GM19023 (cell line): ENCODE measurements at regions not wholly inside any gene's neighbourhood (a gene's known extent, or its start where the extent isn't known, plus 50 kb on each side); places are given as distances from the start of the nearest gene placed in this dataset.

Source experiments
- ATAC-seq: cut with Tn5 transposase; IDR thresholded peaks from one replicate; pipeline ENCODE4 v1.9.1; 2021; ENCODE audit warnings: mild to moderate bottlenecking, moderate library complexity; ENCODE audit not compliant: unreplicated experiment

GRCh38 chr5:81914696-81915095, 57.1 kb upstream of the ATG10 start:
- no peak for ATAC-seq

GRCh38 chr5:81912933-81913332, 58.9 kb upstream of the ATG10 start:
- ATAC-seq, result no peak

GRCh38 chr5:81909677-81910076, 62.1 kb upstream of the ATG10 start:
- peak; percentile 40 for ATAC-seq

DNA sequence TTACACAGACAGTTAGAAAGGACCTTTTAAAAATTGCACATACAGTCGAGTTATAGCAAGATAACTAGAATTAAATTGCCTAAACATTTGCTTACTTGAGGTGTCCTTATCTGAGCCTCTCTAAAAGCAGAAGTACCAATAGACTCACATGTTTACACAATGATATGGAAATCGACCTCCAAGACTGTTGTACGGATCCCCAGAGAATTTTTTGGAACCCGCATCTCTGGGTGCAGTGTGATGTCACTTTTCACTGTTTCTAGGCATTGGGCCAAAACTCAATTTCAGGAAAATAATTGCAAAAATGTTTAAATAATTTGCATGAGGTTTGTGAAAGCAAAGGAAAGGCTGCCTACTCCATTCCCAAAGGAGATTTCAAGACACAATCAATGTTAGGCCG, 63.1 kb upstream of the ATG10 start:
- no peak for ATAC-seq

- ATAC-seq, result no peak
Measured at GRCh38 chr5:81908044-81908443, 63.8 kb upstream of the ATG10 start.

DNA sequence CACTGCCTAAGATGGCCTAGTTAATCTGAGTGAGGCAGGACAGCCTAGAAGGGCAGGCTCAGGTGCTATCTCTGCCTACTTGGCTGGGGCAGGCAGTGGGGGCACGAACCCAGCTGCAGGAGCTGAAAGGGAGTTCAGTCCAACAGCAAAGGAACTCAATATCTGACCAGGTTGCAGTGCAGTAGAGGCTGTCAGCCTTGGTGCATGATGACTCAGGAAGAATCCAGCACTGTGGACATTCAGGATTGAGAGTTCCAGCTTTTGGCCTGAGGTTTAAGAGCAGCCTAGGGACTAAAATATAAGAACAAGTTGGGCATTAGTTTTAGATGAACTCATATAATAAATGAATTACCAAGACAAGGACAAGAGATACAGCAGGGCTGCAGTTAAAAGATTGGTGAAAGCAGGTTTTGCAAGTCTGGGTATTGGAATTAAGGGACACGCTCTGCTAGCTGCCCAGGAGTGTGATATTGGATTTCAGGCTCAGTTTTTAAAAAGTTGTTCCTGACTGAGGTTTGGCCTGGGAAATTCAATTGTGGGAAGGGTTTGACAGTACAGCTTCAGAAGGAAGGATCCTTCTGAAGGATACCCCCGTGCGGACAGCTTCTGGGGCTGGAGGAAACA, 64.7 kb upstream of the ATG10 start:
- ATAC-seq, result no peak

GRCh38 chr5:81906086-81906485, 65.7 kb upstream of the ATG10 start:
- no peak for ATAC-seq

GRCh38 chr5:81904861-81905260, 67.0 kb upstream of the ATG10 start:
- ATAC-seq, result no peak

GRCh38 chr5:81904166-81904565, 67.7 kb upstream of the ATG10 start:
- no peak for ATAC-seq

DNA sequence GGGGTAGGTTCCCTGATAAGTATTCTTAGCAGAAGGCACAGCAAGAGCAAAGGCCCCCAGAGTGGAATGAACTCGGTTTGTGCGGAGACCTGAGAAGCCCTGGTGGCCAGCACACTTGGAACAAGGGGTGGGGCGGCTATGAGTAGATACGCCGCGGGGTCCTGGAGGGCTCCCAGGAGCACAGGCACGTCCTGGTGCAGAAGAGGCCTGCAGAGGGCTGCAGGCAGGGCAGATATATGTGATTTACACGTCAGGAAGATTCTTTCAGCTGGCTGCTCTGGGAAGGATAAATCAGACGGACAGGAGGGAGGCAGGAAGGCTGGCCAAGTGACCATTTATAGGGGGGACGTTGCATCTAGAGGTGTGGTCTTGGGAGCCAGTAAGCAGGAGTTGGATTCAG, 70.2 kb upstream of the ATG10 start:
- ATAC-seq, result no peak

GRCh38 chr5:81899123-81899522, 72.7 kb upstream of the ATG10 start:
- no peak for ATAC-seq

GRCh38 chr5:81898403-81898802, 73.4 kb upstream of the ATG10 start:
- no peak for ATAC-seq

DNA sequence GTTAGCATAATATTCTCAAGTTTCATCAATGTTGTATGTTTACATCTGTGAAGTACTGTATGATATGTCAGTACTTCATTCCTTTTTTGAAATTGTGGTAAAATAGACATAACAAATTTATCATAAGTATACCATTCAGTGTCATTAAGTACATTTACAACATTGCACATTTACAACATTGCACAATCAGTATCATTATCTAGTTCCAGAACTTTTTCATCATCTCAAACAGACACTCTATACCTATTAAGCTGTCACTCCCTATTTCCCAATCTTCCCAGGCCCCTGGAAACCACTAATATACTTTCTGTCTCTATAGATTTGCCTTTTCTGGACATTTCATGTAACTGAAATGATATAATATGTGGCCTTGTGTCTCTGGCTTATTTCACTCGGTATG, 75.1 kb upstream of the ATG10 start:
- no peak for ATAC-seq

- ATAC-seq, result no peak
Measured at GRCh38 chr5:81895307-81895706, 76.5 kb upstream of the ATG10 start.

DNA sequence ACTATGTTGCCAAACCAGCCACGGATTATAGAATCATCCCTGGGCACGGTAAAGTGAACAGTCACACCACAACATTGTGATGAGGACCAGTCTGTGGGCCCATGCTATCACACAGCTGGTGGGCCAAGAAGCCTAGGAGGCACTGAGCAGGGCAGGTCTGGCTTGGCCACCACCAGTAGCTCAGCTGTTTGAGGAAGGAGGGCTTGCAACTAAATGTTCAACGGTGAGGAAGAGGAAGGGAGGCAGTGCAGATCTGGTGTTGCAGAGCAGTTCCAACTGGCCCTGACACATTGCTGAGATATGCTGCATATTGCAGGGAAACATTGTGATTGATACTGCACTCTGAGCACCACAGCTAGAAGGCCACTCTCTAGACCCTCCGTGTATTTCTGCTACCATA, 77.9 kb upstream of the ATG10 start:
- ATAC-seq, result no peak

GRCh38 chr5:81884871-81885270, 87.0 kb upstream of the ATG10 start:
- ATAC-seq, result no peak

- no peak for ATAC-seq
Measured at GRCh38 chr5:81883371-81883770, 88.5 kb upstream of the ATG10 start.

- ATAC-seq, result no peak
Measured at GRCh38 chr5:81881595-81881994, 90.2 kb upstream of the ATG10 start.

- ATAC-seq, result no peak
Measured at GRCh38 chr5:81879936-81880335, 91.9 kb upstream of the ATG10 start.

DNA sequence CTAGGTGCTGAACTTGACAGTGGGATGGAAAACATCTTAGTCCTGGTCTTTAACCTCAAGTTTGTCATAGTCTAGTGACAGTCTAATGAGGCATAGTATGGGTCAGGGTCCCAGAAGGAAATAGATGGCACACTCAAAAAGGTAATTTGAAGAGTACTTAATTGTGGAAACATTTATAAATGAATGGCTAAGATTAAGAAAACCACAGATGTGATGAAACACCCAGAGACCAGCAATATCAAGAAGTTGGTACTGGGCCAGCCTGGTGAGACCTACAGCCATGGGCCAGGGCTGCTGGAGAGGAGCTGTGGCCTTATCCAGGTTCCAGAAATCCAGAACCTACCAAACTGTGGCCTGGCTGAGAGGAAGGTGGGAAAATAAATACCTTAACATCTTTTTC, 93.5 kb upstream of the ATG10 start:
- no peak for ATAC-seq

DNA sequence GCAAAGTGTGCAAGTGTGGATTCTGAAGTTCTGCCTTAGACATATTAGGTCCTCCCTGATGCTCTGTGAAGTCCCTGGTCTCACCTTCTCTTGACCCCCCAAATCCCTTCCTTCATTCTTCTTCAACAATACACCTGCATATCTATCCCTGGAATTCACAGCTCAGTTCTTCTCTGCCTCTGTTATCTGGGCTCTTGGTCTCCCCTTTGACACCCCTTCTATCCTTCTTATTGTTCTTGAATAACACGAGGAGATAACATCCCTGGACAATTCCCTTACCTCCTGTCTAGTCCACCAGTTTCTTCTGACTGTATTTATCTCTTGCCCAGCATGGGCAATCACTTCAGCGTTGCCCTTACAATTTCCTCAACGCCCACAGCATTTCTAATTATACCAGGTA, 104.8 kb upstream of the ATG10 start:
- no peak for ATAC-seq

DNA sequence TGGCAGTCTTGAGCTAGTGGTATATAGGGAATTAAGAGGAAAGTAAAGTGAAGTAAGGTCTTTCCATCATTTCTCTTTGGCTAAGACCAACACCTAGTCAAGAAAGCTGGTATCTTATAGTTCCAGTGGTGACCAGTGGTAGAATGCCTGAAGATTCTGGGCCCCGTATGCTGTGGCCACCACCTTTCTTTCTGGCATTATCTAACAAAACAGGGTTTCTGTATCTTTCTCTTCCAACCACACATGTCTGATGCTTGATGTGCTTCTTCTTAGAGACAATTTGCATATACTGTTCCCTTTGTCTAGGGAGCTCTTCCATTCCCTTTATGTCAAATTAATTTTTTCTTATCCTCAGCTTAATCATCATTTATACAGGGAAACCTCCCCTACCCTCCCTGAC, 109.9 kb upstream of the SSBP2 start:
- ATAC-seq, result no peak

DNA sequence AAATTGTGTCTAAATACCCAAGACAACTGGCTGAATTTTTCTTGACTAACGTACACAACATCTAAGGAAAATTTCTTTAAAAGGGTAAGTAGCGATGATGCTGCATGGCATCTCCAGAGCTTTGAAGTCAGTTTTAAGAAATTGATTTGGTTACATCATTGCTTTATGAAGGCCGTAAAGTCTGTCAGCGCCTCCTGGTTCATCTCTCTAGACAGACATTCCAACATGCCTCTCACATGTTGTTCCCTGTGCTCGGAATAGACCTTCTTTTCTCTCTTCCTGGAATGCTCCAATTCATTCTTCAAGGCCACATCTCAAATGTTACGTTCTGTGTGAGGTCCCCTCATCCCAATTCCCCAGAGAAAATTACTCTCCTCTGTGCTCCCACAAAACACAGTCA, 108.7 kb upstream of the SSBP2 start:
- no peak for ATAC-seq
